BE2C (cell line): ENCODE measurements at regions not wholly inside any gene's neighbourhood (a gene's known extent, or its start where the extent isn't known, plus 50 kb on each side); places are given as distances from the start of the nearest gene placed in this dataset.

ENCODE experiments used
- DNase-seq: peaks from one replicate; pipeline ENCODE4 v3.0.0-alpha.2; 2020
- H3K27me3 ChIP-seq: fragments of 250-450 bp; sonication (Bioruptor Pico); 2 replicates; pipeline ENCODE4 v1.5.1; 2020; ENCODE audit warnings: mild to moderate bottlenecking
- H3K36me3 ChIP-seq: fragments of 250-450 bp; sonication (Bioruptor Pico); 2 replicates; pipeline ENCODE4 v1.5.1; 2020; ENCODE audit warnings: mild to moderate bottlenecking
- H3K4me1 ChIP-seq: fragments of 250-450 bp; sonication (Bioruptor Pico); 2 replicates; pipeline ENCODE4 v1.5.1; 2020
- H3K4me3 ChIP-seq: 2 replicates; pipeline ENCODE4 v1.5.1; 2011; ENCODE audit warnings: low read depth, low read length
- H3K9me3 ChIP-seq: fragments of 250-450 bp; sonication (Bioruptor Pico); 2 replicates; pipeline ENCODE4 v1.5.1; 2020
- CTCF ChIP-seq: IDR thresholded peaks from 2 replicates; pipeline ENCODE4 v1.5.1; 2012; ENCODE audit warnings: mild to moderate bottlenecking, low read depth, low read length

- Histone ChIP-seq H3K9me3 (no peaks in the 10 kb centered on the region), H3K27me3 (peaks cover 5% of the 10 kb centered on the region; the same call in 1 of the 2 replicates), H3K36me3 (no peaks in the 10 kb centered on the region), H3K4me1 (no peaks in the 10 kb centered on the region; the same call in 1 of the 2 replicates), H3K4me3 (no peak overlapping the region)
- DNase-seq: no peak
- no peak for TF ChIP-seq CTCF
These were observed 71.6 kb upstream of the C4orf54 start for GRCh38 chr4:99729186-99729585.

- Histone ChIP-seq H3K36me3 (no peaks in the 10 kb centered on the region), H3K9me3 (no peaks in the 10 kb centered on the region), H3K27me3 (no peaks in the 10 kb centered on the region), H3K4me1 (no peaks in the 10 kb centered on the region), H3K4me3 (no peak overlapping the region)
- no peak for DNase-seq
- TF ChIP-seq CTCF: no peak
These were observed 66.4 kb upstream of the C4orf54 start for GRCh38 chr4:99724067-99724466.

GRCh38 chr4:99723612-99724011 is 66.0 kb upstream of the C4orf54 start:
- Histone ChIP-seq H3K4me1 (no peaks in the 10 kb centered on the region), H3K36me3 (no peaks in the 10 kb centered on the region), H3K4me3 (no peak overlapping the region), H3K27me3 (no peaks in the 10 kb centered on the region), H3K9me3 (no peaks in the 10 kb centered on the region)
- no peak for TF ChIP-seq CTCF
- DNase-seq: no peak

- TF ChIP-seq CTCF: no peak
- no peaks in the 10 kb centered on the region for H3K4me1 ChIP-seq
- no peaks in the 10 kb centered on the region for H3K36me3 ChIP-seq
- no peaks in the 10 kb centered on the region for H3K9me3 ChIP-seq
- DNase-seq: no peak
- H3K27me3 ChIP-seq: no peaks in the 10 kb centered on the region
- H3K4me3 ChIP-seq: no peak overlapping the region
These were observed 65.1 kb upstream of the C4orf54 start for GRCh38 chr4:99722725-99723124.

GRCh38 chr4:99722006-99722405 is 64.4 kb upstream of the C4orf54 start:
- no peaks in the 10 kb centered on the region for H3K9me3 ChIP-seq
- no peak overlapping the region for H3K4me3 ChIP-seq
- H3K27me3 ChIP-seq: no peaks in the 10 kb centered on the region
- no peaks in the 10 kb centered on the region for H3K4me1 ChIP-seq
- no peak for TF ChIP-seq CTCF
- no peaks in the 10 kb centered on the region for H3K36me3 ChIP-seq
- no peak for DNase-seq

GRCh38 chr4:99720206-99720605 is 62.6 kb upstream of the C4orf54 start:
- H3K4me3 ChIP-seq: no peak overlapping the region
- peaks cover under 1% of the 10 kb centered on the region; the same call in 1 of the 2 replicates for H3K4me1 ChIP-seq
- no peak for DNase-seq
- TF ChIP-seq CTCF: no peak
- H3K36me3 ChIP-seq: no peaks in the 10 kb centered on the region
- H3K9me3 ChIP-seq: no peaks in the 10 kb centered on the region
- H3K27me3 ChIP-seq: no peaks in the 10 kb centered on the region
